WTC11 (cell line): ENCODE measurements at regions not wholly inside any gene's neighbourhood (a gene's known extent, or its start where the extent isn't known, plus 50 kb on each side); places are given as distances from the start of the nearest gene placed in this dataset.

Source experiments
- CREB1 ChIP-seq: sonication (generic); formaldehyde crosslinking; IDR thresholded peaks from 2 replicates; pipeline ENCODE4 v1.8.0; 2023; ENCODE audit warnings: mild to moderate bottlenecking, missing genetic modification reagents
- EMX1 ChIP-seq: fragments of 250-450 bp; sonication (Bioruptor Pico); IDR thresholded peaks from 2 replicates; pipeline ENCODE4 v1.8.0; 2021; ENCODE audit warnings: mild to moderate bottlenecking
- GABPB1 ChIP-seq: sonication (generic); formaldehyde crosslinking; IDR thresholded peaks from 2 replicates; pipeline ENCODE4 v1.8.1; 2023; ENCODE audit warnings: mild to moderate bottlenecking, missing genetic modification reagents
- NR1H2 ChIP-seq: sonication (generic); formaldehyde crosslinking; IDR thresholded peaks from 2 replicates; pipeline ENCODE4 v1.9.0; 2021; ENCODE audit warnings: mild to moderate bottlenecking, moderate library complexity, missing genetic modification reagents
- STAT6 ChIP-seq: sonication (generic); formaldehyde crosslinking; conservative IDR thresholded peaks from 2 replicates; pipeline ENCODE4 v1.8.1; 2023; ENCODE audit warnings: mild to moderate bottlenecking, low read depth, missing genetic modification reagents, moderate library complexity
- TEAD1 ChIP-seq: sonication (generic); formaldehyde crosslinking; IDR thresholded peaks from 2 replicates; pipeline ENCODE4 v1.8.0; 2022; ENCODE audit warnings: mild to moderate bottlenecking, missing genetic modification reagents
- ZNF317 ChIP-seq: sonication (generic); formaldehyde crosslinking; IDR thresholded peaks from 2 replicates; pipeline ENCODE4 v1.8.1; 2023; ENCODE audit warnings: low read depth, mild to moderate bottlenecking, moderate library complexity, missing genetic modification reagents, borderline replicate concordance
- TF ChIP-seq, protein P1 (sequence below): fragments of 200-600 bp; IDR thresholded peaks from 2 replicates; pipeline ENCODE4 v1.8.0; 2022; ENCODE audit warnings: antibody characterized with exemption

- TF ChIP-seq, protein P1, sequence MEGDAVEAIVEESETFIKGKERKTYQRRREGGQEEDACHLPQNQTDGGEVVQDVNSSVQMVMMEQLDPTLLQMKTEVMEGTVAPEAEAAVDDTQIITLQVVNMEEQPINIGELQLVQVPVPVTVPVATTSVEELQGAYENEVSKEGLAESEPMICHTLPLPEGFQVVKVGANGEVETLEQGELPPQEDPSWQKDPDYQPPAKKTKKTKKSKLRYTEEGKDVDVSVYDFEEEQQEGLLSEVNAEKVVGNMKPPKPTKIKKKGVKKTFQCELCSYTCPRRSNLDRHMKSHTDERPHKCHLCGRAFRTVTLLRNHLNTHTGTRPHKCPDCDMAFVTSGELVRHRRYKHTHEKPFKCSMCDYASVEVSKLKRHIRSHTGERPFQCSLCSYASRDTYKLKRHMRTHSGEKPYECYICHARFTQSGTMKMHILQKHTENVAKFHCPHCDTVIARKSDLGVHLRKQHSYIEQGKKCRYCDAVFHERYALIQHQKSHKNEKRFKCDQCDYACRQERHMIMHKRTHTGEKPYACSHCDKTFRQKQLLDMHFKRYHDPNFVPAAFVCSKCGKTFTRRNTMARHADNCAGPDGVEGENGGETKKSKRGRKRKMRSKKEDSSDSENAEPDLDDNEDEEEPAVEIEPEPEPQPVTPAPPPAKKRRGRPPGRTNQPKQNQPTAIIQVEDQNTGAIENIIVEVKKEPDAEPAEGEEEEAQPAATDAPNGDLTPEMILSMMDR = no peak
- no peak for TF ChIP-seq CREB1 (CRISPR knock-in tag)
- TF ChIP-seq STAT6 (CRISPR knock-in tag) = no peak
- TF ChIP-seq ZNF317 (CRISPR knock-in tag) = no peak
- no peak for TF ChIP-seq EMX1 (CRISPR knock-in tag)
- TF ChIP-seq GABPB1 (CRISPR knock-in tag) = no peak
- TF ChIP-seq NR1H2 (CRISPR knock-in tag) = no peak
- TF ChIP-seq TEAD1 = no peak
Measured at GRCh38 chr2:38440655-38441054, 63.6 kb upstream of the ATL2 start.
